Adrenal gland (tissue), 9 donors: ENCODE measurements at regions not wholly inside any gene's neighbourhood (a gene's known extent, or its start where the extent isn't known, plus 50 kb on each side); places are given as distances from the start of the nearest gene placed in this dataset.

Experiments used
- DNase-seq, 7 donors: peaks; one replicate each; pipeline ENCODE4 v3.0.0-alpha.2; 2019 to 2020
- H3K27ac ChIP-seq, 5 donors: fragments of 200-600 bp; sonication (generic) in 4 of 5; 1 replicate in 3 of 5; 2 replicates in 2 of 5; pipeline versions ENCODE4 v1.5.1 to v1.8.0; 2016 to 2020; ENCODE audit warnings: mild to moderate bottlenecking in 1 of 5
- H3K27me3 ChIP-seq: fragments of 200-600 bp; 2 replicates; pipeline ENCODE4 v1.8.0; 2021
- H3K36me3 ChIP-seq, 2 donors: fragments of 200-600 bp; replicated peaks in 1 of 2; 1 replicate in 1 of 2; 2 replicates in 1 of 2; pipeline versions ENCODE4 v1.5.1 to v1.8.0; 2018 to 2022
- H3K4me1 ChIP-seq, 2 donors: fragments of 200-600 bp; replicated peaks in 1 of 2; 1 replicate in 1 of 2; 2 replicates in 1 of 2; pipeline versions ENCODE4 v1.5.1 to v1.8.0; 2018 to 2021
- H3K4me3 ChIP-seq, 4 donors: fragments of 200-600 bp; sonication (generic) in 3 of 4; one replicate each; pipeline ENCODE4 v1.5.1; 2016 to 2018
- H3K9me3 ChIP-seq, 3 donors: fragments of 200-600 bp; sonication (generic) in 1 of 3; replicated peaks in 1 of 3; 1 replicate in 2 of 3; 2 replicates in 1 of 3; pipeline versions ENCODE4 v1.5.1 to v1.8.0; 2016 to 2021
- POLR2A ChIP-seq, 2 donors: fragments of 450-650 bp; IDR thresholded peaks; one replicate each; pipeline ENCODE4 v1.6.1; 2017; ENCODE audit warnings: antibody characterized with exemption in 2 of 2, mild to moderate bottlenecking in 2 of 2, moderate library complexity in 1 of 2
- WGBS, 4 donors: extraction: QIAGEN DNeasy Blood & Tissue Kit in 2 of 4; methylation state at CpG; one replicate each; pipeline versions ENCODE4 v1.1.5 to v1.1.7; 2013 to 2017; 5-methylcytosine and 5-hydroxymethylcytosine counted together
- intact Hi-C, 2 donors: fragments of 100-400 bp; cut with DNase I; formaldehyde crosslinking; loops; one replicate each; pipeline versions ENCODE4 v1.14.1 to v1.15.0; 2022 to 2023
- TF ChIP-seq, protein P1 (sequence below), 6 experiments: fragments of 450-650 bp in 4 of 6; fragments of 200-600 bp in 2 of 6; sonication (generic) in 1 of 6; IDR thresholded peaks; 1 replicate in 5 of 6; 2 replicates in 1 of 6; pipeline versions ENCODE4 v1.5.1 to v1.8.0; 2016 to 2021; ENCODE audit warnings: antibody characterized with exemption in 6 of 6, mild to moderate bottlenecking in 2 of 6, moderate library complexity in 1 of 6
- donor health status: healthy with polysubstance abuse.
- donor health status: Bipolar disorder and iron deficiency.
- donor health status: DM: yes; HTN: yes; CAD: no.
- donor health status: DM: no; HTN: no; CAD: no.
- donor health status: DM: no; HTN: no; CAD: no.

DNA sequence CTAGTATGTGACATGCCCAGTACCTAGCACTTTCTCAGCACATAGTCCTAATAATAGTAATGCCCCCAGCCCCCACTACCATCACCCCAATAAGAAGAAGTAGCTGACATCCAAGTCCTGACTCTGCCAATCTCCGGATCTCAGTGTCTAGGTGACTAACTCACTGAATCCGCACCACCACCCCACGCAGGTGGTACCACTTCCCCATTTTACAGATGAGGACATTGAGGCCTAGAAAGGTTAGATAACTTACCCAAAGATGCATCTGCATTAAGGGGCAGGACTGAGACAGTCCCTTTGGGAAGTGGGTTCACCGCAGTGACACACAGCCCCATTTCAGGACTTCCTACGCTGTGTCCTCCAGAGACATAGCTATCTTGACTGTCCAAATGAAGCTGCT lies 241.2 kb downstream of the TFAP2C start:
- H3K36me3 ChIP-seq = no peaks in the 10 kb centered on the region
- no peak for DNase-seq
- no peak overlapping the region for H3K4me3 ChIP-seq
- 83 to 93% (median 91%) methylated on average over 5 of the region's 5 CpGs for WGBS, 4 donors
- no peaks in the 10 kb centered on the region for H3K4me1 ChIP-seq
- H3K27me3 ChIP-seq = no peaks in the 10 kb centered on the region
- H3K27ac ChIP-seq = no peak overlapping the region
- intact Hi-C loops = no loop called here
- no peaks in the 10 kb centered on the region for H3K9me3 ChIP-seq
- TF ChIP-seq, protein P1, sequence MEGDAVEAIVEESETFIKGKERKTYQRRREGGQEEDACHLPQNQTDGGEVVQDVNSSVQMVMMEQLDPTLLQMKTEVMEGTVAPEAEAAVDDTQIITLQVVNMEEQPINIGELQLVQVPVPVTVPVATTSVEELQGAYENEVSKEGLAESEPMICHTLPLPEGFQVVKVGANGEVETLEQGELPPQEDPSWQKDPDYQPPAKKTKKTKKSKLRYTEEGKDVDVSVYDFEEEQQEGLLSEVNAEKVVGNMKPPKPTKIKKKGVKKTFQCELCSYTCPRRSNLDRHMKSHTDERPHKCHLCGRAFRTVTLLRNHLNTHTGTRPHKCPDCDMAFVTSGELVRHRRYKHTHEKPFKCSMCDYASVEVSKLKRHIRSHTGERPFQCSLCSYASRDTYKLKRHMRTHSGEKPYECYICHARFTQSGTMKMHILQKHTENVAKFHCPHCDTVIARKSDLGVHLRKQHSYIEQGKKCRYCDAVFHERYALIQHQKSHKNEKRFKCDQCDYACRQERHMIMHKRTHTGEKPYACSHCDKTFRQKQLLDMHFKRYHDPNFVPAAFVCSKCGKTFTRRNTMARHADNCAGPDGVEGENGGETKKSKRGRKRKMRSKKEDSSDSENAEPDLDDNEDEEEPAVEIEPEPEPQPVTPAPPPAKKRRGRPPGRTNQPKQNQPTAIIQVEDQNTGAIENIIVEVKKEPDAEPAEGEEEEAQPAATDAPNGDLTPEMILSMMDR (IDR thresholded peaks at IDR 0.05) = no peak
- TF ChIP-seq POLR2A (IDR thresholded peaks at IDR 0.05) = no peak

DNA sequence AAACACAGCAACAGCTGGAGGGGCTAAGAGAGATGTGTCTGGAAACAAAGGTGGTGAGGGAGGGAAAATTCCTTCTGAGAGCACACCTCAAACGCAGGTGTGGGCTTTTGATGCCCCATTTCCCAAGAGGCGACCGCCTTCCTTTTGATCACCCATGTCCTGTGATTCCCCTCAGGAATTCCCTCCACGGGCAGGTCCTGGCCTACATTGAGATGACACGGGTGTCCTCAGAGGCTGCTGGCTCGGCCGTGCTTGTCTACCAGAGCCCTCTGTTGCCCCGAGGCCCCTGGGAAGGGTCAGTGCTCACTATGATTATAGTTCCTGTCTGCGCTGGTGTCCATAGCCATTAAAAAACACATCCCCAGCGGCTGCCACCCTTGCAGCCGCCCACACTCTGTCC lies 242.6 kb downstream of the TFAP2C start:
- H3K27ac ChIP-seq = no peak overlapping the region
- H3K36me3 ChIP-seq = no peaks in the 10 kb centered on the region
- TF ChIP-seq, protein P1 (IDR thresholded peaks at IDR 0.05) = no peak
- TF ChIP-seq POLR2A (IDR thresholded peaks at IDR 0.05) = no peak
- H3K4me1 ChIP-seq = no peaks in the 10 kb centered on the region
- WGBS, 4 donors = 57 to 67% (median 63%) methylated on average over 11 of the region's 11 CpGs
- no peaks in the 10 kb centered on the region for H3K9me3 ChIP-seq
- intact Hi-C loops = no loop called here
- DNase-seq = no peak
- H3K4me3 ChIP-seq = no peak overlapping the region
- H3K27me3 ChIP-seq = no peaks in the 10 kb centered on the region

DNA sequence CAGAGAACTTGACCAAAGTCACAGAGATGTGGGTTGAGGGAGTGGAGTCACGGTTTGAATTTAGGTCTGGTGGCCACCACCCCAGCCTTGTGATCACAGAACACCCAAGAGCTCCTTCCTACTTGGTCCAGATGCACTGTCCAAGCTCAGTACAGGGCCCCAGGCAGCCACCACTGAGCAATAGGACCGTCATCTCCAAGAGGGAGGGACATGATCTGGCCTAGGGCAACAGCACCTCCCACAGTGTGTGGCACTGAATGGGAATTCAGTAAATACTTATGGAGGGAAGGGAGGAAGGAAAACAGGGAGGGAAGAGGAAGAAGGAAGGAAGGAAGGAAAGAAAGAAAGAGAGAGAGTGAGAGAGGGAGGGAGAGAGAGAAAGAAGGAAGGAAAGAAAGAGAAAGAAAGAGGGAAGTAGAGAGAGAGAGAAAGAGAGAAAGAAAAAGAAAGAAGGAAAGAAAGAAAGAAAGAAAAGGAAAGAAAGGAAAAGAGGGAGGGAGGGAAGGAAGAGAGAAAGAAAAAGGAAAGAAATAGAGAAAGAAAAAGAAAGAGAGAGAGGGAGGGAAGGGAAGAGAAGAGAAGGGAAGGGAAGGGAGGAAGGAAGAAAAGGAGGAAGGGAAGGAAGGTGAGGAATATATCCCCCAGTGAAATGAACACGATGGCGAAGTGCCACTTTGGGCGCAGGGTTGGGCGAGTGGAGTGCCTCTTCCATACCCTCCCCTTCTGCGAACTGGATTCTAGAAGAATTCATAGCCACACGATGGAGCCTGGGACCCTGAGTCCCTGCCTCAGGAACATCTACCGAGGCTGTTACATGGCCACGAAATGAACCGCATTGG lies 243.7 kb downstream of the TFAP2C start:
- 79 to 85% (median 80%) methylated on average over 10 to 11 of the region's 11 CpGs for WGBS, 4 donors
- H3K27ac ChIP-seq = no peak overlapping the region
- no peak for DNase-seq
- TF ChIP-seq, protein P1 (IDR thresholded peaks at IDR 0.05) = no peak
- no peak for TF ChIP-seq POLR2A (IDR thresholded peaks at IDR 0.05)
- no peaks in the 10 kb centered on the region for H3K27me3 ChIP-seq
- no peaks in the 10 kb centered on the region for H3K36me3 ChIP-seq
- H3K4me3 ChIP-seq = no peak overlapping the region
- no peaks in the 10 kb centered on the region for H3K4me1 ChIP-seq
- no peaks in the 10 kb centered on the region for H3K9me3 ChIP-seq
- intact Hi-C loops = no loop called here

DNA sequence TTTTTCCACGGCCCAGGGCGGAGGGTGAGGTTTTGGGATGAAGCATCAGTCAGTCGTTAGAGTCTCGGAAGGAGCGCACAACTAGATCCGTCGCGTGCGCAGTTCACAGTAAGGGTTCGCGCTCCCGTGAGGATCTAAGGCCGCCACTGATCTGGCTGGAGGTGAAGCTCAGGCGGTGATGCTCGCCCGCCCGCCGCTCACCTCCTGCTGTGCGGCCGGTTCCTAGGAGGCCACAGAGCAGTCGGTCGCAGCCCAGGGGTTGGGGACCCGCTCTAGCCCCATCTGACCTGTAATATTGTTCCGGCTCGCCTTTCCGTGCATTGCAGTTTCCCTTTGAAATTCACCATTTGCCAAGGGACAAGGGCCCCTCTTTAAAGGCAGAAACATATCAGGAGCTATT lies 244.7 kb downstream of the TFAP2C start:
- no peak for DNase-seq
- Histone ChIP-seq H3K27ac (no peak overlapping the region), H3K9me3 (no peaks in the 10 kb centered on the region), H3K4me3 (no peak overlapping the region), H3K27me3 (no peaks in the 10 kb centered on the region), H3K36me3 (no peaks in the 10 kb centered on the region), H3K4me1 (no peaks in the 10 kb centered on the region)
- intact Hi-C loops = no loop called here
- WGBS, 4 donors = 82 to 91% (median 88%) methylated on average over 17 to 26 of the region's 26 CpGs
- TF ChIP-seq POLR2A (IDR thresholded peaks at IDR 0.05) = no peak
- TF ChIP-seq, protein P1 (IDR thresholded peaks at IDR 0.05) = no peak
